Astrocyte (in vitro differentiated cells and primary cell): ENCODE measurements at regions not wholly inside any gene's neighbourhood (a gene's known extent, or its start where the extent isn't known, plus 50 kb on each side); places are given as distances from the start of the nearest gene placed in this dataset.
"Not testable (repeated sequence)": the region's sequence is repeated elsewhere in the genome, so short reads cannot be mapped to it uniquely, and the experiment has no call there.

Experiments used
- DNase-seq: peaks from one replicate; pipeline ENCODE4 v3.0.0-alpha.2; 2010; ENCODE audit warnings: low read depth
- FAIRE-seq: peaks from 2 replicates; lab custom pipeline; 2011; peaks lifted over from hg19 to GRCh38; lab: Jason Lieb, UNC
- H2AFZ ChIP-seq: 2 replicates; pipeline ENCODE4 v1.6.0; 2012; ENCODE audit warnings: low read depth, low read length, inconsistent platforms
- H3K27ac ChIP-seq: 2 replicates; pipeline ENCODE4 v1.5.1; 2011; ENCODE audit warnings: low read depth, low read length, inconsistent platforms
- H3K27me3 ChIP-seq: 2 replicates; pipeline ENCODE4 v1.6.0; 2011; ENCODE audit warnings: low read length, inconsistent platforms; ENCODE audit not compliant: insufficient read depth
- H3K36me3 ChIP-seq: 2 replicates; pipeline ENCODE4 v1.5.1; 2011; ENCODE audit warnings: low read length, inconsistent platforms; ENCODE audit not compliant: insufficient read depth
- H3K4me1 ChIP-seq: 2 replicates; pipeline ENCODE4 v1.5.1; 2011; ENCODE audit warnings: low read length, inconsistent platforms; ENCODE audit not compliant: insufficient read depth
- H3K4me2 ChIP-seq: 2 replicates; pipeline ENCODE4 v1.6.0; 2012; ENCODE audit warnings: low read length, inconsistent platforms
- H3K4me3 ChIP-seq: 2 replicates; pipeline ENCODE4 v1.5.1; 2011; ENCODE audit warnings: low read depth, mild to moderate bottlenecking, low read length, inconsistent platforms; ENCODE audit not compliant: insufficient read depth
- H3K79me2 ChIP-seq: 2 replicates; pipeline ENCODE4 v1.6.0; 2012; ENCODE audit warnings: mild to moderate bottlenecking, low read length, inconsistent platforms; ENCODE audit not compliant: insufficient read depth
- H3K9ac ChIP-seq: 2 replicates; pipeline ENCODE4 v1.6.0; 2012; ENCODE audit warnings: mild to moderate bottlenecking, low read length, inconsistent platforms
- H3K9me3 ChIP-seq: 2 replicates; pipeline ENCODE4 v1.5.1; 2012; ENCODE audit warnings: low read depth, mild to moderate bottlenecking, low read length, inconsistent platforms; ENCODE audit not compliant: insufficient read depth
- H4K20me1 ChIP-seq: 2 replicates; pipeline ENCODE4 v1.6.0; 2012; ENCODE audit warnings: low read length, inconsistent platforms; ENCODE audit not compliant: insufficient read depth
- H3K27ac Mint-ChIP-seq: one replicate; pipeline ENCODE4 v1.8.0; 2021; ENCODE audit warnings: mild to moderate bottlenecking, mixed read lengths; ENCODE audit not compliant: unreplicated experiment
- H3K27me3 Mint-ChIP-seq: one replicate; pipeline ENCODE4 v1.8.0; 2021; ENCODE audit warnings: low read depth, mixed read lengths; ENCODE audit not compliant: unreplicated experiment
- H3K36me3 Mint-ChIP-seq: one replicate; pipeline ENCODE4 v1.8.0; 2021; ENCODE audit warnings: low read depth, mixed read lengths; ENCODE audit not compliant: unreplicated experiment
- H3K4me1 Mint-ChIP-seq: one replicate; pipeline ENCODE4 v1.8.0; 2021; ENCODE audit warnings: low read depth, mixed read lengths; ENCODE audit not compliant: unreplicated experiment
- H3K4me3 Mint-ChIP-seq: one replicate; pipeline ENCODE4 v1.8.0; 2021; ENCODE audit warnings: mild to moderate bottlenecking, moderate library complexity, mixed read lengths; ENCODE audit not compliant: unreplicated experiment
- H3K9me3 Mint-ChIP-seq: one replicate; pipeline ENCODE4 v1.8.0; 2021; ENCODE audit warnings: mild to moderate bottlenecking, mixed read lengths; ENCODE audit not compliant: unreplicated experiment
- CTCF ChIP-seq: IDR thresholded peaks from 2 replicates; pipeline ENCODE4 v1.5.1; 2011; ENCODE audit warnings: low read depth, mild to moderate bottlenecking, inconsistent platforms, low read length, moderate library complexity; ENCODE audit not compliant: insufficient read depth
- EZH2 ChIP-seq: IDR thresholded peaks from 2 replicates; pipeline ENCODE4 v1.6.1; 2012; ENCODE audit warnings: mild to moderate bottlenecking, low read length, inconsistent platforms; ENCODE audit not compliant: insufficient read depth

GRCh38 chr4:55002431-55002830 is 123.0 kb downstream of the KDR start:
- no peaks in the 10 kb centered on the region for H3K36me3 Mint-ChIP-seq
- no peaks in the 10 kb centered on the region for H3K79me2 ChIP-seq
- H3K9ac ChIP-seq, result no peak overlapping the region
- no peak overlapping the region for H2AFZ ChIP-seq
- H3K36me3 ChIP-seq, result no peaks in the 10 kb centered on the region
- no peaks in the 10 kb centered on the region for H3K27me3 Mint-ChIP-seq
- TF ChIP-seq EZH2 (no peak), CTCF (no peak)
- no peak overlapping the region for H3K4me3 Mint-ChIP-seq
- H3K4me1 ChIP-seq, result peaks cover 6% of the 10 kb centered on the region
- H3K9me3 Mint-ChIP-seq, result no peaks in the 10 kb centered on the region
- DNase-seq, result no peak
- FAIRE-seq, result no peak
- H4K20me1 ChIP-seq, result no peaks in the 10 kb centered on the region
- H3K4me3 ChIP-seq, result no peak overlapping the region
- no peaks in the 10 kb centered on the region for H3K27me3 ChIP-seq
- H3K27ac ChIP-seq, result no peak overlapping the region
- no peak overlapping the region for H3K4me2 ChIP-seq
- H3K9me3 ChIP-seq, result no peaks in the 10 kb centered on the region
- H3K4me1 Mint-ChIP-seq, result peaks cover 10% of the 10 kb centered on the region
- H3K27ac Mint-ChIP-seq, result no peak overlapping the region

- Histone ChIP-seq H3K79me2 (no peaks in the 10 kb centered on the region), H2AFZ (no peak overlapping the region), H3K9me3 (no peaks in the 10 kb centered on the region), H3K36me3 (no peaks in the 10 kb centered on the region), H3K27ac (no peak overlapping the region), H3K4me3 (no peak overlapping the region), H3K9ac (no peak overlapping the region), H4K20me1 (no peaks in the 10 kb centered on the region), H3K27me3 (no peaks in the 10 kb centered on the region), H3K4me1 (peaks cover 6% of the 10 kb centered on the region), H3K4me2 (no peak overlapping the region)
- H3K4me1 Mint-ChIP-seq, result peaks cover 10% of the 10 kb centered on the region
- no peaks in the 10 kb centered on the region for H3K36me3 Mint-ChIP-seq
- DNase-seq (peak; percentile 2), FAIRE-seq (no peak)
- no peaks in the 10 kb centered on the region for H3K27me3 Mint-ChIP-seq
- TF ChIP-seq CTCF (no peak), EZH2 (no peak)
- H3K9me3 Mint-ChIP-seq, result peaks cover 2% of the 10 kb centered on the region
- H3K4me3 Mint-ChIP-seq, result no peak overlapping the region
- H3K27ac Mint-ChIP-seq, result no peak overlapping the region
These were observed 123.9 kb downstream of the KDR start for GRCh38 chr4:55001538-55001937.

- no peak overlapping the region for H3K4me3 ChIP-seq
- H3K9ac ChIP-seq, result no peak overlapping the region
- no peaks in the 10 kb centered on the region for H3K27me3 ChIP-seq
- no peak overlapping the region for H2AFZ ChIP-seq
- H3K36me3 ChIP-seq, result no peaks in the 10 kb centered on the region
- Mint-ChIP-seq H3K4me3 (no peak overlapping the region), H3K27ac (no peak overlapping the region), H3K36me3 (no peaks in the 10 kb centered on the region), H3K4me1 (peaks cover 4% of the 10 kb centered on the region), H3K9me3 (peaks cover 5% of the 10 kb centered on the region), H3K27me3 (no peaks in the 10 kb centered on the region)
- H3K9me3 ChIP-seq, result no peaks in the 10 kb centered on the region
- H3K4me1 ChIP-seq, result no peaks in the 10 kb centered on the region
- H4K20me1 ChIP-seq, result no peaks in the 10 kb centered on the region
- FAIRE-seq (no peak), DNase-seq (peak; percentile 7)
- peak; percentile 56 for TF ChIP-seq CTCF
- no peak for TF ChIP-seq EZH2
- H3K4me2 ChIP-seq, result no peak overlapping the region
- no peak overlapping the region for H3K27ac ChIP-seq
- no peaks in the 10 kb centered on the region for H3K79me2 ChIP-seq
These were observed 126.4 kb downstream of the KDR start for GRCh38 chr4:54999003-54999402.

GRCh38 chr4:54993473-54994026 is 131.8 kb downstream of the KDR start:
- not testable (repeated sequence) for H3K36me3 Mint-ChIP-seq, H4K20me1 ChIP-seq, H3K79me2 ChIP-seq, H3K9ac ChIP-seq, H3K4me1 Mint-ChIP-seq, H3K27me3 ChIP-seq, H3K27ac ChIP-seq, H3K27me3 Mint-ChIP-seq, H3K4me1 ChIP-seq, H3K9me3 ChIP-seq, H3K4me2 ChIP-seq, DNase-seq, H3K27ac Mint-ChIP-seq, H2AFZ ChIP-seq, H3K36me3 ChIP-seq, FAIRE-seq, H3K4me3 Mint-ChIP-seq, H3K4me3 ChIP-seq
- peaks cover 11% of the 10 kb centered on the region for H3K9me3 Mint-ChIP-seq
